GM18505 (cell line): ENCODE measurements at regions not wholly inside any gene's neighbourhood (a gene's known extent, or its start where the extent isn't known, plus 50 kb on each side); places are given as distances from the start of the nearest gene placed in this dataset.
"Not testable (repeated sequence)": the region's sequence is repeated elsewhere in the genome, so short reads cannot be mapped to it uniquely, and the experiment has no call there.

ENCODE experiments used
- ATAC-seq: cut with Tn5 transposase; IDR thresholded peaks from one replicate; pipeline ENCODE4 v1.9.1; 2021; ENCODE audit not compliant: unreplicated experiment
- POLR2A ChIP-seq: IDR thresholded peaks from 4 replicates; pipeline ENCODE4 v1.6.1; 2011; ENCODE audit warnings: borderline replicate concordance; ENCODE audit not compliant: insufficient read depth, insufficient read length; ENCODE audit errors: extremely low read depth

GRCh38 chr4:179344861-179345260, 1902.6 kb upstream of the AGA start:
- TF ChIP-seq POLR2A: no peak
- no peak for ATAC-seq

- ATAC-seq: no peak
- TF ChIP-seq POLR2A: no peak
Measured at GRCh38 chr4:179352221-179352620, 1910.0 kb upstream of the AGA start.

- no peak for ATAC-seq
- no peak for TF ChIP-seq POLR2A
Measured at GRCh38 chr4:179353786-179354185, 1911.5 kb upstream of the AGA start.

- ATAC-seq: no peak
- no peak for TF ChIP-seq POLR2A
Measured at GRCh38 chr4:179361978-179362486, 1919.8 kb upstream of the AGA start.

GRCh38 chr4:179365932-179366331, 1923.7 kb upstream of the AGA start:
- ATAC-seq: not testable (repeated sequence)

- no peak for ATAC-seq
- TF ChIP-seq POLR2A: no peak
Measured at GRCh38 chr4:179372242-179372641, 1930.0 kb upstream of the AGA start.

GRCh38 chr4:179372746-179373145, 1930.5 kb upstream of the AGA start:
- TF ChIP-seq POLR2A: no peak
- ATAC-seq: no peak

- ATAC-seq: not testable (repeated sequence)
Measured at GRCh38 chr4:179378847-179379246, 1936.6 kb upstream of the AGA start.

- no peak for TF ChIP-seq POLR2A
- no peak for ATAC-seq
Measured at GRCh38 chr4:179392787-179393186, 1950.5 kb upstream of the AGA start.

GRCh38 chr4:179398414-179398813, 1956.2 kb upstream of the AGA start:
- TF ChIP-seq POLR2A: no peak
- no peak for ATAC-seq

GRCh38 chr4:179399054-179399782, 1957.0 kb upstream of the AGA start:
- no peak for ATAC-seq
- TF ChIP-seq POLR2A: no peak

GRCh38 chr4:179415037-179415846, 1973.0 kb upstream of the AGA start:
- no peak for TF ChIP-seq POLR2A
- ATAC-seq: no peak

- TF ChIP-seq POLR2A: no peak
- ATAC-seq: no peak
Measured at GRCh38 chr4:179415847-179416223, 1973.6 kb upstream of the AGA start.

- TF ChIP-seq POLR2A: no peak
- no peak for ATAC-seq
Measured at GRCh38 chr4:179417357-179417756, 1975.1 kb upstream of the AGA start.
